SK-N-SH treated with all-trans-retinoic acid at 6 μM for 48 hours (cell line): ENCODE measurements at regions not wholly inside any gene's neighbourhood (a gene's known extent, or its start where the extent isn't known, plus 50 kb on each side); places are given as distances from the start of the nearest gene placed in this dataset.

Experiments
- ATAC-seq: fragments of 200-7000 bp; cut with Tn5 transposase; 3 replicates; pipeline ENCODE4 v1.9.1; 2020; ENCODE audit warnings: mild to moderate bottlenecking, moderate library complexity
- ARNTL ChIP-seq: fragments of 450-650 bp; formaldehyde crosslinking; IDR thresholded peaks from 2 replicates; pipeline ENCODE4 v1.5.0; 2020; ENCODE audit warnings: low read depth, mild to moderate bottlenecking, moderate library complexity, borderline replicate concordance
- BACH2 ChIP-seq: fragments of 250-450 bp; sonication (Bioruptor Pico); IDR thresholded peaks from 2 replicates; pipeline ENCODE4 v1.9.0; 2021; ENCODE audit warnings: mild to moderate bottlenecking, borderline replicate concordance
- CSDC2 ChIP-seq: fragments of 250-450 bp; sonication (Bioruptor Pico); IDR thresholded peaks from 2 replicates; pipeline ENCODE4 v1.5.0; 2020; ENCODE audit warnings: mild to moderate bottlenecking, moderate library complexity
- ESRRG ChIP-seq: fragments of 250-450 bp; sonication (Bioruptor Pico); IDR thresholded peaks from 2 replicates; pipeline ENCODE4 v1.6.1; 2021; ENCODE audit warnings: mild to moderate bottlenecking
- GLIS3 ChIP-seq: fragments of 250-450 bp; sonication (Bioruptor Pico); IDR thresholded peaks from 2 replicates; pipeline ENCODE4 v1.5.0; 2020; ENCODE audit warnings: mild to moderate bottlenecking, moderate library complexity
- ISL1 ChIP-seq: fragments of 250-450 bp; sonication (Bioruptor Pico); IDR thresholded peaks from 2 replicates; pipeline ENCODE4 v2.1.2; 2022; ENCODE audit warnings: mild to moderate bottlenecking, moderate library complexity
- OSR1 ChIP-seq: fragments of 250-450 bp; sonication (Bioruptor Pico); IDR thresholded peaks from 2 replicates; pipeline ENCODE4 v1.8.0; 2022; ENCODE audit warnings: moderate library complexity, mild to moderate bottlenecking, inconsistent platforms
- POU6F1 ChIP-seq: fragments of 250-450 bp; sonication (Bioruptor Pico); IDR thresholded peaks from 2 replicates; pipeline ENCODE4 v1.8.0; 2021; ENCODE audit warnings: low read depth, mild to moderate bottlenecking, moderate library complexity, borderline replicate concordance
- PPARA ChIP-seq: fragments of 250-450 bp; sonication (Bioruptor Pico); IDR thresholded peaks from 2 replicates; pipeline ENCODE4 v1.5.0; 2020; ENCODE audit warnings: mild to moderate bottlenecking, borderline replicate concordance
- RARB ChIP-seq: fragments of 250-450 bp; sonication (Bioruptor Pico); IDR thresholded peaks from 2 replicates; pipeline ENCODE4 v1.8.0; 2021; ENCODE audit warnings: mild to moderate bottlenecking, moderate library complexity
- SNAI2 ChIP-seq: fragments of 250-450 bp; sonication (Bioruptor Pico); IDR thresholded peaks from 2 replicates; pipeline ENCODE4 v1.5.0; 2020; ENCODE audit warnings: mild to moderate bottlenecking, moderate library complexity
- TCF4 ChIP-seq: fragments of 250-450 bp; sonication (Bioruptor Pico); IDR thresholded peaks from 2 replicates; pipeline ENCODE4 v1.8.0; 2021; ENCODE audit warnings: mild to moderate bottlenecking, moderate library complexity, borderline replicate concordance
- TOX ChIP-seq: fragments of 250-450 bp; sonication (Bioruptor Pico); IDR thresholded peaks from 2 replicates; pipeline ENCODE4 v1.8.0; 2021; ENCODE audit warnings: mild to moderate bottlenecking, moderate library complexity, borderline replicate concordance
- ZC3H10 ChIP-seq: fragments of 250-450 bp; sonication (Bioruptor Pico); IDR thresholded peaks from 2 replicates; pipeline ENCODE4 v1.5.1; 2021; ENCODE audit warnings: mild to moderate bottlenecking, moderate library complexity
- ZFP3 ChIP-seq: fragments of 250-450 bp; sonication (Bioruptor Pico); IDR thresholded peaks from 2 replicates; pipeline ENCODE4 v1.5.0; 2020; ENCODE audit warnings: mild to moderate bottlenecking, moderate library complexity
- ZFP30 ChIP-seq: fragments of 450-650 bp; formaldehyde crosslinking; IDR thresholded peaks from 2 replicates; pipeline ENCODE4 v1.5.0; 2022; ENCODE audit warnings: mild to moderate bottlenecking, moderate library complexity
- ZNF565 ChIP-seq: fragments of 450-650 bp; formaldehyde crosslinking; conservative IDR thresholded peaks from 2 replicates; pipeline ENCODE4 v1.5.0; 2020; ENCODE audit warnings: low read depth, mild to moderate bottlenecking, moderate library complexity
- ZNF70 ChIP-seq: fragments of 450-650 bp; formaldehyde crosslinking; IDR thresholded peaks from 2 replicates; pipeline ENCODE4 v1.5.0; 2020; ENCODE audit warnings: mild to moderate bottlenecking, moderate library complexity
- ZNF8 ChIP-seq: fragments of 450-650 bp; formaldehyde crosslinking; IDR thresholded peaks from 2 replicates; pipeline ENCODE4 v1.5.0; 2020; ENCODE audit warnings: mild to moderate bottlenecking, moderate library complexity
- TF ChIP-seq, protein P1 (sequence below): fragments of 250-450 bp; sonication (Bioruptor Pico); IDR thresholded peaks from 2 replicates; pipeline ENCODE4 v1.5.1; 2021; ENCODE audit warnings: mild to moderate bottlenecking, moderate library complexity
- TF ChIP-seq, protein P2 (sequence below): fragments of 250-450 bp; sonication (Bioruptor Pico); IDR thresholded peaks from 2 replicates; pipeline ENCODE4 v1.5.0; 2020; ENCODE audit warnings: mild to moderate bottlenecking, moderate library complexity
- TF ChIP-seq, protein P3 (sequence below): fragments of 250-450 bp; sonication (Bioruptor Pico); IDR thresholded peaks from 2 replicates; pipeline ENCODE4 v1.5.1; 2020; ENCODE audit warnings: low read depth, mild to moderate bottlenecking, moderate library complexity
- TF ChIP-seq, protein P4 (sequence below): fragments of 250-450 bp; sonication (Bioruptor Pico); IDR thresholded peaks from 2 replicates; pipeline ENCODE4 v1.8.0; 2020; ENCODE audit warnings: mild to moderate bottlenecking, moderate library complexity, borderline replicate concordance

DNA sequence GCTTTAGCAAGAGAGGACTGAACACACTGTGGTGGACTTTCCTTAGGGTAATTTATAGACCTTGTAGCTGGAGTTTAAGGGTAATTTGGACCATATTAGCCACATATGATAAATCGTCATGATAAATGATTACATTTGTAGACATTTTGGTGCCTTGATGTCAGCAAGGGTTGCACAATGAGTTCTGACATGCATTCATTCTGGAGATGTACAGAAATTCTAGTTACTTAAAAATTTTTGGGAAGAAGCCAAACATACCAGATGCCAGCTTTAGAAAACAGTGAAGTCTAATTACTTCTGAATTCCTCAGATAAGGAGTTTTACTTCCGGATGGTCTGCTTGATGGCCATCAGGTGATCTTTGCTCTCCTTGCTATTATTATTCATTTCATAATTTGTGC lies 653.1 kb downstream of the TBC1D32 start:
- ATAC-seq: peak; percentile 57
- TF ChIP-seq, protein P1, sequence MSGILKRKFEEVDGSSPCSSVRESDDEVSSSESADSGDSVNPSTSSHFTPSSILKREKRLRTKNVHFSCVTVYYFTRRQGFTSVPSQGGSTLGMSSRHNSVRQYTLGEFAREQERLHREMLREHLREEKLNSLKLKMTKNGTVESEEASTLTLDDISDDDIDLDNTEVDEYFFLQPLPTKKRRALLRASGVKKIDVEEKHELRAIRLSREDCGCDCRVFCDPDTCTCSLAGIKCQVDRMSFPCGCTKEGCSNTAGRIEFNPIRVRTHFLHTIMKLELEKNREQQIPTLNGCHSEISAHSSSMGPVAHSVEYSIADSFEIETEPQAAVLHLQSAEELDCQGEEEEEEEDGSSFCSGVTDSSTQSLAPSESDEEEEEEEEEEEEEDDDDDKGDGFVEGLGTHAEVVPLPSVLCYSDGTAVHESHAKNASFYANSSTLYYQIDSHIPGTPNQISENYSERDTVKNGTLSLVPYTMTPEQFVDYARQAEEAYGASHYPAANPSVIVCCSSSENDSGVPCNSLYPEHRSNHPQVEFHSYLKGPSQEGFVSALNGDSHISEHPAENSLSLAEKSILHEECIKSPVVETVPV: peak; percentile 87; the same call in 1 of the 2 replicates
- TF ChIP-seq, protein P2, sequence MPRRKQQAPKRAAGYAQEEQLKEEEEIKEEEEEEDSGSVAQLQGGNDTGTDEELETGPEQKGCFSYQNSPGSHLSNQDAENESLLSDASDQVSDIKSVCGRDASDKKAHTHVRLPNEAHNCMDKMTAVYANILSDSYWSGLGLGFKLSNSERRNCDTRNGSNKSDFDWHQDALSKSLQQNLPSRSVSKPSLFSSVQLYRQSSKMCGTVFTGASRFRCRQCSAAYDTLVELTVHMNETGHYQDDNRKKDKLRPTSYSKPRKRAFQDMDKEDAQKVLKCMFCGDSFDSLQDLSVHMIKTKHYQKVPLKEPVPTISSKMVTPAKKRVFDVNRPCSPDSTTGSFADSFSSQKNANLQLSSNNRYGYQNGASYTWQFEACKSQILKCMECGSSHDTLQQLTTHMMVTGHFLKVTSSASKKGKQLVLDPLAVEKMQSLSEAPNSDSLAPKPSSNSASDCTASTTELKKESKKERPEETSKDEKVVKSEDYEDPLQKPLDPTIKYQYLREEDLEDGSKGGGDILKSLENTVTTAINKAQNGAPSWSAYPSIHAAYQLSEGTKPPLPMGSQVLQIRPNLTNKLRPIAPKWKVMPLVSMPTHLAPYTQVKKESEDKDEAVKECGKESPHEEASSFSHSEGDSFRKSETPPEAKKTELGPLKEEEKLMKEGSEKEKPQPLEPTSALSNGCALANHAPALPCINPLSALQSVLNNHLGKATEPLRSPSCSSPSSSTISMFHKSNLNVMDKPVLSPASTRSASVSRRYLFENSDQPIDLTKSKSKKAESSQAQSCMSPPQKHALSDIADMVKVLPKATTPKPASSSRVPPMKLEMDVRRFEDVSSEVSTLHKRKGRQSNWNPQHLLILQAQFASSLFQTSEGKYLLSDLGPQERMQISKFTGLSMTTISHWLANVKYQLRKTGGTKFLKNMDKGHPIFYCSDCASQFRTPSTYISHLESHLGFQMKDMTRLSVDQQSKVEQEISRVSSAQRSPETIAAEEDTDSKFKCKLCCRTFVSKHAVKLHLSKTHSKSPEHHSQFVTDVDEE (CRISPR knock-in tag): peak; percentile 95
- TF ChIP-seq ZFP3 (CRISPR knock-in tag) (no peak), PPARA (CRISPR knock-in tag) (no peak), ZNF8 (CRISPR knock-in tag) (peak; percentile 59; the same call in 1 of the 2 replicates), ZFP30 (CRISPR knock-in tag) (0 out of 2 replicates have a peak, but pooled peaks have one; percentile 14), ARNTL (no peak), ZNF70 (no peak; the same call in 1 of the 2 replicates), ZC3H10 (CRISPR knock-in tag) (peak; percentile 49; the same call in 1 of the 2 replicates), TOX (no peak), CSDC2 (no peak), OSR1 (CRISPR knock-in tag) (no peak), GLIS3 (CRISPR knock-in tag) (peak; percentile 83; the same call in 1 of the 2 replicates), ZNF565 (CRISPR knock-in tag) (no peak), BACH2 (CRISPR knock-in tag) (no peak), POU6F1 (CRISPR knock-in tag) (peak; percentile 76; the same call in 1 of the 2 replicates), RARB (CRISPR knock-in tag) (no peak), ESRRG (CRISPR knock-in tag) (peak; percentile 77), TCF4 (CRISPR knock-in tag) (peak; percentile 89), SNAI2 (no peak), ISL1 (CRISPR knock-in tag) (peak; percentile 99)
- TF ChIP-seq, protein P3, sequence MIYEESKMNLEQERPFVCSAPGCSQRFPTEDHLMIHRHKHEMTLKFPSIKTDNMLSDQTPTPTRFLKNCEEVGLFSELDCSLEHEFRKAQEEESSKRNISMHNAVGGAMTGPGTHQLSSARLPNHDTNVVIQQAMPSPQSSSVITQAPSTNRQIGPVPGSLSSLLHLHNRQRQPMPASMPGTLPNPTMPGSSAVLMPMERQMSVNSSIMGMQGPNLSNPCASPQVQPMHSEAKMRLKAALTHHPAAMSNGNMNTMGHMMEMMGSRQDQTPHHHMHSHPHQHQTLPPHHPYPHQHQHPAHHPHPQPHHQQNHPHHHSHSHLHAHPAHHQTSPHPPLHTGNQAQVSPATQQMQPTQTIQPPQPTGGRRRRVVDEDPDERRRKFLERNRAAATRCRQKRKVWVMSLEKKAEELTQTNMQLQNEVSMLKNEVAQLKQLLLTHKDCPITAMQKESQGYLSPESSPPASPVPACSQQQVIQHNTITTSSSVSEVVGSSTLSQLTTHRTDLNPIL: peak; percentile 89
- TF ChIP-seq, protein P4, sequence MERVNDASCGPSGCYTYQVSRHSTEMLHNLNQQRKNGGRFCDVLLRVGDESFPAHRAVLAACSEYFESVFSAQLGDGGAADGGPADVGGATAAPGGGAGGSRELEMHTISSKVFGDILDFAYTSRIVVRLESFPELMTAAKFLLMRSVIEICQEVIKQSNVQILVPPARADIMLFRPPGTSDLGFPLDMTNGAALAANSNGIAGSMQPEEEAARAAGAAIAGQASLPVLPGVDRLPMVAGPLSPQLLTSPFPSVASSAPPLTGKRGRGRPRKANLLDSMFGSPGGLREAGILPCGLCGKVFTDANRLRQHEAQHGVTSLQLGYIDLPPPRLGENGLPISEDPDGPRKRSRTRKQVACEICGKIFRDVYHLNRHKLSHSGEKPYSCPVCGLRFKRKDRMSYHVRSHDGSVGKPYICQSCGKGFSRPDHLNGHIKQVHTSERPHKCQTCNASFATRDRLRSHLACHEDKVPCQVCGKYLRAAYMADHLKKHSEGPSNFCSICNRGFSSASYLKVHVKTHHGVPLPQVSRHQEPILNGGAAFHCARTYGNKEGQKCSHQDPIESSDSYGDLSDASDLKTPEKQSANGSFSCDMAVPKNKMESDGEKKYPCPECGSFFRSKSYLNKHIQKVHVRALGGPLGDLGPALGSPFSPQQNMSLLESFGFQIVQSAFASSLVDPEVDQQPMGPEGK (CRISPR knock-in tag): peak; percentile 72; the same call in 1 of the 2 replicates

- TF ChIP-seq, protein P4 (CRISPR knock-in tag): no peak
- TF ChIP-seq GLIS3 (CRISPR knock-in tag) (no peak), ZFP30 (CRISPR knock-in tag) (no peak), ZNF70 (no peak), TOX (no peak)
- no peak for ATAC-seq
Observed at GRCh38 chr6:120675886-120676285, 658.4 kb downstream of the TBC1D32 start.
